AG10803 (cell line): ENCODE measurements at regions not wholly inside any gene's neighbourhood (a gene's known extent, or its start where the extent isn't known, plus 50 kb on each side); places are given as distances from the start of the nearest gene placed in this dataset.

Source experiments
- DNase-seq: peaks from one replicate; pipeline ENCODE4 v3.0.0; 2010; ENCODE audit warnings: low read depth
- H3K4me3 ChIP-seq: 2 replicates; pipeline ENCODE4 v1.5.1; 2011; ENCODE audit warnings: mild to moderate bottlenecking, low read length, control low read depth
- TF ChIP-seq, protein P1 (sequence below): conservative IDR thresholded peaks from 2 replicates; pipeline ENCODE4 v1.5.1; 2011; ENCODE audit warnings: mild to moderate bottlenecking, low read length, control low read depth, inconsistent platforms

GRCh38 chr3:55190331-55190730, 262.5 kb upstream of the LRTM1 start:
- DNase-seq = peak; percentile 96
- TF ChIP-seq, protein P1, sequence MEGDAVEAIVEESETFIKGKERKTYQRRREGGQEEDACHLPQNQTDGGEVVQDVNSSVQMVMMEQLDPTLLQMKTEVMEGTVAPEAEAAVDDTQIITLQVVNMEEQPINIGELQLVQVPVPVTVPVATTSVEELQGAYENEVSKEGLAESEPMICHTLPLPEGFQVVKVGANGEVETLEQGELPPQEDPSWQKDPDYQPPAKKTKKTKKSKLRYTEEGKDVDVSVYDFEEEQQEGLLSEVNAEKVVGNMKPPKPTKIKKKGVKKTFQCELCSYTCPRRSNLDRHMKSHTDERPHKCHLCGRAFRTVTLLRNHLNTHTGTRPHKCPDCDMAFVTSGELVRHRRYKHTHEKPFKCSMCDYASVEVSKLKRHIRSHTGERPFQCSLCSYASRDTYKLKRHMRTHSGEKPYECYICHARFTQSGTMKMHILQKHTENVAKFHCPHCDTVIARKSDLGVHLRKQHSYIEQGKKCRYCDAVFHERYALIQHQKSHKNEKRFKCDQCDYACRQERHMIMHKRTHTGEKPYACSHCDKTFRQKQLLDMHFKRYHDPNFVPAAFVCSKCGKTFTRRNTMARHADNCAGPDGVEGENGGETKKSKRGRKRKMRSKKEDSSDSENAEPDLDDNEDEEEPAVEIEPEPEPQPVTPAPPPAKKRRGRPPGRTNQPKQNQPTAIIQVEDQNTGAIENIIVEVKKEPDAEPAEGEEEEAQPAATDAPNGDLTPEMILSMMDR = no peak
- H3K4me3 ChIP-seq = no peak overlapping the region

GRCh38 chr3:55189359-55189801, 261.5 kb upstream of the LRTM1 start:
- TF ChIP-seq, protein P1 = 0 out of 2 replicates have a peak, but pooled peaks have one; percentile 3
- peak; percentile 94 for DNase-seq
- H3K4me3 ChIP-seq = no peak overlapping the region

GRCh38 chr3:55185380-55185779, 257.5 kb upstream of the LRTM1 start:
- peak; percentile 70 for DNase-seq
- no peak overlapping the region for H3K4me3 ChIP-seq
- TF ChIP-seq, protein P1 = no peak

- H3K4me3 ChIP-seq = no peak overlapping the region
Measured at GRCh38 chr3:55183201-55183600, 255.3 kb upstream of the LRTM1 start.

GRCh38 chr3:55180936-55181535, 253.2 kb upstream of the LRTM1 start:
- H3K4me3 ChIP-seq = no peak overlapping the region
- peak; percentile 65 for DNase-seq
- TF ChIP-seq, protein P1 = peak; percentile 77

More at GRCh38 chr3:55183201-55183600, 255.3 kb upstream of the LRTM1 start:
- TF ChIP-seq, protein P1 = no peak
- no peak for DNase-seq

DNA sequence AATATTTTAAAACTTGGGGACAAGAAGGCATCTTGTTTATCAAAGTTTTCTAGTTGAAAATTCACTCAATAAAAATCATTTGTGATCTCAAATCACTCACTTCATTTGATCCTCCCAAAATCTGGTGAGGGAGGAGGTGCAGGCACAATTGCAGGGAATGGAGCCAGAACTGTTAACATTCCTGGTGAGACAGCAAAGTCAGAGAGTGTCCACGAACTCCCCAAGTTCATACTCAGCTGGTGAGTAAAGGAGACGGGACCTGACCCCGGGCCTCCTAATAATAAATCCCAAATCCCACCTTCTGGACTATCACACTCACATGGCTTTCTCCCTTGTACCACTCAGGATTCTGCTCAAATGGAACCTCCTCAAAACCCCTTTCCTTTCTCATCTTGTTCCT, 252.3 kb upstream of the LRTM1 start:
- peak; percentile 69 for DNase-seq
- TF ChIP-seq, protein P1 = no peak

DNA sequence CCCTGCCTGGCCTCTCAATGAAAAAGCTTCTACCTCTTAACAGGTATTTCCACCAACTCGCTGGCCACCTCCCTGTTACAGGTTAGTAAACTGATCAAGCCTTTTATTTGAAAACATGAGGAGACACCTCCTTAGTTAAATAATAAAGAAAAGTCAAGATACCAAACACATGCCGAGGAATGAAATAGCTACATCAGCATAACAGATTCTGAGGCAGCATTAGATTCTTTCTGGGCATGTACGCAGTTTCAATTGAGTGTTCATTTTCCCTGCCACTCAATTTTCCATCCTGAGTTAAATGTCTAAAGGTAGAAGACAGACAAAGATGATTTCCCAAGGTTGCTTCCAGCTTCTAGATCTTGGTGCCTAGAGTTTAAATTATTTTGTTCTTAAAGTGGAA, 250.5 kb upstream of the LRTM1 start:
- TF ChIP-seq, protein P1 = no peak
- no peak overlapping the region for H3K4me3 ChIP-seq
- DNase-seq = no peak

More for the DNA sequence above, 252.3 kb upstream of the LRTM1 start:
- H3K4me3 ChIP-seq = no peak overlapping the region
